GM10266 (cell line): ENCODE measurements at regions not wholly inside any gene's neighbourhood (a gene's known extent, or its start where the extent isn't known, plus 50 kb on each side); places are given as distances from the start of the nearest gene placed in this dataset.

Experiments used
- DNase-seq: peaks from one replicate; pipeline ENCODE4 v3.0.0; 2012; ENCODE audit errors: extremely low spot score
- CTCF ChIP-seq: IDR thresholded peaks from 2 replicates; pipeline ENCODE4 v1.5.1; 2012; ENCODE audit warnings: mild to moderate bottlenecking, low read depth; ENCODE audit not compliant: control insufficient read depth, insufficient read depth; ENCODE audit errors: missing control alignments

- DNase-seq, result no peak
- no peak for TF ChIP-seq CTCF
Measured at GRCh38 chrX:110846071-110846470, 50.5 kb upstream of the CHRDL1 start.
